Progenitor cell of endocrine pancreas (in vitro differentiated cells): ENCODE measurements at regions not wholly inside any gene's neighbourhood (a gene's known extent, or its start where the extent isn't known, plus 50 kb on each side); places are given as distances from the start of the nearest gene placed in this dataset.

ENCODE experiments used
- DNase-seq: peaks from one replicate; pipeline ENCODE4 v3.0.0; 2021; ENCODE audit warnings: low spot score; ENCODE audit not compliant: unreplicated experiment
- H3K27ac Mint-ChIP-seq: 2 replicates; pipeline ENCODE4 v1.8.0; 2021; ENCODE audit warnings: mild to moderate bottlenecking, moderate library complexity, mixed read lengths
- H3K27me3 Mint-ChIP-seq: 2 replicates; pipeline ENCODE4 v1.8.0; 2021; ENCODE audit warnings: mixed read lengths
- H3K36me3 Mint-ChIP-seq: 2 replicates; pipeline ENCODE4 v1.8.0; 2022; ENCODE audit warnings: mixed read lengths; ENCODE audit not compliant: insufficient read depth
- H3K4me1 Mint-ChIP-seq: 2 replicates; pipeline ENCODE4 v1.8.0; 2021; ENCODE audit warnings: low read depth, mixed read lengths
- H3K4me3 Mint-ChIP-seq: 2 replicates; pipeline ENCODE4 v1.8.0; 2021; ENCODE audit warnings: low read depth, mild to moderate bottlenecking, moderate library complexity, mixed read lengths
- H3K9me3 Mint-ChIP-seq: 2 replicates; pipeline ENCODE4 v1.8.0; 2021; ENCODE audit warnings: low read depth, mixed read lengths
- TF ChIP-seq, protein P1 (sequence below): fragments of 200-600 bp; sonication (generic); IDR thresholded peaks from one replicate; pipeline ENCODE4 v1.5.0; 2021; ENCODE audit warnings: antibody characterized with exemption, mild to moderate bottlenecking; ENCODE audit not compliant: unreplicated experiment

DNA sequence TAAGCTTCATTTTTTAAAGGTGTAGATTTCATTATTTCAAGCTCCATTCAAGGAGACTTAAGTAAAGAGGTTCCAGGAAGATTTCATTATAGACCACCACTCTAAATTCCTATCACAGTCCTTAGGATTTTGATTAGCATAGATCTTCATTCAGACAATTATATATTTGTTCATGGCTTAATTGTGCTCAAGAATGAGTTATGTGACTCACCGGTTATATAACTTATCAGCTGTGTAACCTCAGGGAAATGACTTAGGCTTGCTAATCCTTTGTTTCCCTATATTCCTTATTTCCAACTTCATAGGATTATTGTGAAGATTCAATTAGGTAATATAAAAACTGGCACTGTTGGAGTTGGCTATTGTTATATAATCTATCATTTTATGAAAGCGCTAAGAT lies 632.8 kb upstream of the SPRY2 start:
- TF ChIP-seq, protein P1, sequence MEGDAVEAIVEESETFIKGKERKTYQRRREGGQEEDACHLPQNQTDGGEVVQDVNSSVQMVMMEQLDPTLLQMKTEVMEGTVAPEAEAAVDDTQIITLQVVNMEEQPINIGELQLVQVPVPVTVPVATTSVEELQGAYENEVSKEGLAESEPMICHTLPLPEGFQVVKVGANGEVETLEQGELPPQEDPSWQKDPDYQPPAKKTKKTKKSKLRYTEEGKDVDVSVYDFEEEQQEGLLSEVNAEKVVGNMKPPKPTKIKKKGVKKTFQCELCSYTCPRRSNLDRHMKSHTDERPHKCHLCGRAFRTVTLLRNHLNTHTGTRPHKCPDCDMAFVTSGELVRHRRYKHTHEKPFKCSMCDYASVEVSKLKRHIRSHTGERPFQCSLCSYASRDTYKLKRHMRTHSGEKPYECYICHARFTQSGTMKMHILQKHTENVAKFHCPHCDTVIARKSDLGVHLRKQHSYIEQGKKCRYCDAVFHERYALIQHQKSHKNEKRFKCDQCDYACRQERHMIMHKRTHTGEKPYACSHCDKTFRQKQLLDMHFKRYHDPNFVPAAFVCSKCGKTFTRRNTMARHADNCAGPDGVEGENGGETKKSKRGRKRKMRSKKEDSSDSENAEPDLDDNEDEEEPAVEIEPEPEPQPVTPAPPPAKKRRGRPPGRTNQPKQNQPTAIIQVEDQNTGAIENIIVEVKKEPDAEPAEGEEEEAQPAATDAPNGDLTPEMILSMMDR = no peak
- no peaks in the 10 kb centered on the region for H3K36me3 Mint-ChIP-seq
- peaks cover 3% of the 10 kb centered on the region for H3K9me3 Mint-ChIP-seq
- H3K27ac Mint-ChIP-seq = no peak overlapping the region
- no peak overlapping the region for H3K4me3 Mint-ChIP-seq
- peaks cover 4% of the 10 kb centered on the region for H3K4me1 Mint-ChIP-seq
- no peak for DNase-seq
- no peaks in the 10 kb centered on the region for H3K27me3 Mint-ChIP-seq

DNA sequence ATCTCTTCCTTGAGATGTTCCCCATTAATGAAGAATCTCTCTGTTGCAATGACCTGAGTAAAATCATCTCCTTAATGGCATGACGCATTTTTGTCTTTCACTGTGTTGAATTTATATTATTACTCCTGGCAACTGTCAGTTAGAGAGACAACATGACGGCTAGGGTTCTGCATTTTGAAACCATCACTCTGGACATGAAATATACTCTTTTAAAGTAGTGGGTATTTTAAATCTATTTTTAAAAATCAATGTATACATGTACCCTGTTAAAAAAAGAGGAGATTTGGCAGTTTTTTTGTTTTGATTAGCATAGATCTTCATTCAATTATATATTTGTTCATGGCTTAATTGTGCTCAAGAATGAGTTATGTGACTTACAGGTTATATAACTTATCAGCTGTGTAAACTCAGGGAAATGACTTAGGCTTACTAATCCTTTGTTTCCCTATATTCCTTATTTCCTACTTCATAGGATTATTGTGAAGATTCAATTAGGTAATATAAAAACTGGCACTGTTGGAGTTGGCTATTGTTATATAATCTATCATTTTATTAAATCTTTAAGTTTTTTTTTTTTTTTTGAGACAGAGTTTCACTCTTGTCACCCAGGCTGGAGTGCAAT lies 632.0 kb upstream of the SPRY2 start:
- no peak for DNase-seq
- no peaks in the 10 kb centered on the region for H3K36me3 Mint-ChIP-seq
- H3K9me3 Mint-ChIP-seq = peaks cover 3% of the 10 kb centered on the region
- peaks cover 4% of the 10 kb centered on the region for H3K4me1 Mint-ChIP-seq
- H3K27me3 Mint-ChIP-seq = no peaks in the 10 kb centered on the region
- no peak overlapping the region for H3K27ac Mint-ChIP-seq
- H3K4me3 Mint-ChIP-seq = no peak overlapping the region
- TF ChIP-seq, protein P1 = no peak

DNA sequence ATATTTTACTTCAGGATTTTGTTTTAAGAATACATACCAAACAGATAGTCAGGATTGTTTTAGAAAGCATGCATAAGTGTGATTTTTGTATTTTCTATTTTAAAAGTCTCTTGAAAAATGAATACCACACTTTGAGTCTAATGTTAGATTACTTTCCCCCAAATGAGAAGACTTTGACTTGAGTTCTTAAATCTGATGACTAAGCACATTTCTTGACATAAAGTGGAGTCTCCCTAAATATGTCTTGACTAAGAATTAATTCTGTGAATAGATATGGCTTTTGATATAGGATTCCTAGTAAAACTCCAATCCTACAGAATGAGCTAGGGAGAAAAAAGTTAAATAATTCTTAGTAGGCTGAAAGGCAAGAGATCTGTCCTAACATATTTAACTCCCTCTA lies 624.2 kb upstream of the SPRY2 start:
- H3K27ac Mint-ChIP-seq = no peak overlapping the region
- peaks cover 7% of the 10 kb centered on the region for H3K9me3 Mint-ChIP-seq
- no peaks in the 10 kb centered on the region for H3K27me3 Mint-ChIP-seq
- no peak for DNase-seq
- TF ChIP-seq, protein P1 = no peak
- no peaks in the 10 kb centered on the region for H3K36me3 Mint-ChIP-seq
- H3K4me3 Mint-ChIP-seq = no peak overlapping the region
- H3K4me1 Mint-ChIP-seq = peaks cover 14% of the 10 kb centered on the region

DNA sequence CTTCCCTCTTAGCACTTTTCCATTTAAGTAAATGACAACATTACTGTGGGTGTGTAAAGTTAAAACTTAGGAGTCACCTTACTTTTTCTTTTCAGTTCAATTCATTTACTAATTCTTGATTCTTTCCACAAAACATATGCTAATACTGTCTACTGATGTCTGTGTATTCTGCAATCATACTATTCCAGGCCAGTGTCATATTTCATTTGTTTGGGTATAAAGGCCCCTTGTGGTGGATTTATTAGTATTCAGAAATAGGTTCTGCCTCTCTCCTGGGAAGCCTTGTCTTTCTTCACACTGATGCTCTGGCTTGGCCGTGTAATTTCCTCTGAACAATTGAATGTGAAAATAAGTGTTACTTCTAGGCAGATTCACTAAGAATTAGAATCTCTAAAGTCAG lies 621.9 kb upstream of the SPRY2 start:
- DNase-seq = no peak
- H3K36me3 Mint-ChIP-seq = no peaks in the 10 kb centered on the region
- H3K27me3 Mint-ChIP-seq = no peaks in the 10 kb centered on the region
- TF ChIP-seq, protein P1 = no peak
- no peak overlapping the region for H3K27ac Mint-ChIP-seq
- H3K4me3 Mint-ChIP-seq = no peak overlapping the region
- peaks cover 7% of the 10 kb centered on the region for H3K9me3 Mint-ChIP-seq
- peaks cover 13% of the 10 kb centered on the region for H3K4me1 Mint-ChIP-seq

DNA sequence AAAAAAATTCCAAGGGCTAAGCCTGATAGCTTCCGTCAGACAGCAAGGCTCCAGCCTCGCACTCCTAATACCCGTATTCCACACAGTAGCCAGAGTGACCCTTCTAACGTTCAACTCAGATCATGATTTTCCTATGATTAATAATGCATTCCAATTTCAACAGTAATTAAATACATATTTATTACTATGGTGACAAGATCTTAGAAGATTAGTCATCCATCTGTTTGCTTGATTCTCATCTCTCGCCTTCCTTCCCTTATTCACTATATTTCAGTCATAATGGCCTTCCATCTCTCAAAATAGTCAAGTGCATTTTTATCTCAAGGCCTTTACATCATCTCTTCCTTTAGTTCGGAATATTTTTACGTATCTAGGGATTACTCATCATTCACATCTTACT lies 621.2 kb upstream of the SPRY2 start:
- no peak overlapping the region for H3K4me3 Mint-ChIP-seq

More for the DNA sequence above, 621.2 kb upstream of the SPRY2 start:
- Mint-ChIP-seq H3K27ac (no peak overlapping the region), H3K9me3 (peaks cover 7% of the 10 kb centered on the region), H3K27me3 (no peaks in the 10 kb centered on the region), H3K36me3 (no peaks in the 10 kb centered on the region), H3K4me1 (peaks cover 11% of the 10 kb centered on the region)
- TF ChIP-seq, protein P1 = no peak
- DNase-seq = no peak
